Ramos (cell line): ENCODE measurements at regions not wholly inside any gene's neighbourhood (a gene's known extent, or its start where the extent isn't known, plus 50 kb on each side); places are given as distances from the start of the nearest gene placed in this dataset.
"Not testable (repeated sequence)": the region's sequence is repeated elsewhere in the genome, so short reads cannot be mapped to it uniquely, and the experiment has no call there.

Source experiments
- in situ Hi-C: fragments of 300-500 bp; cut with MboI; formaldehyde crosslinking; loops from one replicate; pipeline ENCODE4 v1.14.3; 2022; ENCODE audit warnings: low sequenced_read_pairs; ENCODE audit not compliant: unreplicated experiment

DNA sequence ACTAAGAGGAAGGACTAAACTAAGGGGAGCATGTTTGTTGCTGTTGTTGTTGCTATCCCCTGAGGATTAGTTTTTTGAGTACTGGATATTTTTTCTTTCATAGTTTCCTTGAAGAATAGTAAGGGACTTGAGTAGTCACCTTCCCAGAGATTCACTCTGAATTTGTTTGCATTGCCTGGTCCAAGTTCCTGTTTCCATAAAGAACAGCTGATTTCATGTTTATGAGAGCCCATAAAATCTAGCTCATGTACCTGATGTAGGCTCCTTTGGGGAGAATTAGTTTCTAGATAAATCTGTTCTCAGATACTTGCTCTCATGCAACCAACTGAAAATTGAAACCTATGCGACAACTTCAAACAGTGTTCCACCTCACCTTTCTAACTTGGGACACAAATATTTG is 464.4 kb upstream of the MBL2 start:
- in situ Hi-C loops: no loop called here

- in situ Hi-C loops: no loop called here
These were observed 461.2 kb upstream of the MBL2 start for GRCh38 chr10:53233749-53234148.

- in situ Hi-C loops: no loop called here
These were observed 458.1 kb upstream of the MBL2 start for GRCh38 chr10:53230651-53231050.

DNA sequence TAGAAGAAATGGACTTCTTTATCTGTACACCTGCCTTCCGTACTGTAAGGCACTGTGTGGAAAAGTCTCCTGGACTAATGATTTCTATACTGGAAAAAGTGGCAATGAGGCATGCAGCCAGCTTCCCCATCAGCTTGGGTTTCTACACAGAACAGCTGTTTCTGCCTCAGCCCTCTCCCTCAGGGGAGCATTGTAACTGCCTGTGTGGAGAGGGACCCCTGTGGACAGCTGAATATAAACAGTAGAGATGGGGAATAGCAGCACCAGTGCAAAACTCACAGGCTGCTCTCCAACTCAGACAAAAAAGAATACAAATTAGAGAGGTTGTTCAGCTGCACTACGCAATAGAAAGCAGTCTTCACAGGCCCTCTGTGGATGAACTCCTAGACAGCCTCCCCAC is 451.3 kb upstream of the MBL2 start:
- in situ Hi-C loops: no loop called here

- in situ Hi-C loops: no loop called here
These were observed 450.2 kb upstream of the MBL2 start for GRCh38 chr10:53222806-53223205.

GRCh38 chr10:53209944-53210611 is 437.5 kb upstream of the MBL2 start:
- in situ Hi-C loops: no loop called here

GRCh38 chr10:53183733-53184132 is 411.1 kb upstream of the MBL2 start:
- in situ Hi-C loops: no loop called here

GRCh38 chr10:53177468-53177867 is 404.9 kb upstream of the MBL2 start:
- in situ Hi-C loops: no loop called here

DNA sequence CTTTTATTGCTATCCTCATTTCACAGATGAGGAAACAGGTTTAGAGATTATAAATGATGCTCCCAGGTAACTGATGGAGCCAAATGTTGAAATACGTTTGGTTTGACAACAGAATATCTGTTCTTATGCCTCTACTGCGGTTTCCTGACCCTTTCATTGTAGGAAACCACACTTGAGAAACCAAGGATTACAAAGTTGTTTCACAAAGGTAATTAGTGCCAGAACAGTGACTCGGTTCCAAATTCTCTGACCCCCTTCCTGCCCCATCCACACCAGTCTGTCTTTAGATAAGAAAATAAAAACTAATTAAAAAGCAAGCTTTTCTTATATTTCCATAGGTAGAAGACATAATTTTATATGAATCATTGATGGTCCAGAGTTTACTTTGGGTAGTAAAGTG is 393.7 kb upstream of the MBL2 start:
- in situ Hi-C loops: no loop called here

- in situ Hi-C loops: no loop called here
These were observed 390.3 kb upstream of the MBL2 start for GRCh38 chr10:53162856-53163255.

DNA sequence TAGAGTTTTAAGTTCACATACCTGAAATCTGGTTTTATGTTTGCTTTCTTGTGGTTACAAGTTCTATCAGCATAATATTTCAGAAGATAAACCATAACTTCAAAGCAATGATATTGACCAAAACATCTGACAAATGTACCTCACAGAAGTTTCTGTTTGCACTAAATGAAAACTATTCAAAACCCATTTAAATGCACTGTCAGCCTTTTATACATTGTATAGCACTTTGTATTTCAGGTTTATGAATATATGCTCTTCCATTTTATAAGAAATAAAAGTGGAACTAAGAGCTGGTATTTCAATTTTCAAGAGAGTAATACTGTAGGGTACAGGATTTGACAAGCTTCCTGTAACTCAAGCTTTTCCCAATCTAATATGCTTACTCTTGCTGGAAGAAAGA is 388.6 kb upstream of the MBL2 start:
- in situ Hi-C loops: no loop called here

- in situ Hi-C loops: not testable (repeated sequence)
These were observed 383.1 kb upstream of the MBL2 start for GRCh38 chr10:53155674-53156073.

DNA sequence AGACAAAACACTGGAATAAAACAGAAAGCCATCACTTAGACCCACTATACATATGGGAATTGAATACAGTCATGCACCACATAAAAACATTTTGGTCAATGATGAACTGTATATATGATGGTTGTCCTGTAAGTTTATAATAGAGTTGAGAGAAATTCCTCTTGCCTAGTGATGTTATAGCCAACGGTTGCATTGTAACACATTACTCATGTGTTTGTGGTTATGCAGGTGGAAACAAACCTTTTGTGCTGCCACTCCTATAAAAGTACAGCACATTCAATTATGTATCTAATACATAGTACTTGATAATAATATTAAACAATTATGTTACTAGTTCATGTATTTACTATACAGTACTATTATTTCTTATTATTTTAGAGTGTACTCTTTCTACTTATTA is 381.2 kb upstream of the MBL2 start:
- in situ Hi-C loops: no loop called here

DNA sequence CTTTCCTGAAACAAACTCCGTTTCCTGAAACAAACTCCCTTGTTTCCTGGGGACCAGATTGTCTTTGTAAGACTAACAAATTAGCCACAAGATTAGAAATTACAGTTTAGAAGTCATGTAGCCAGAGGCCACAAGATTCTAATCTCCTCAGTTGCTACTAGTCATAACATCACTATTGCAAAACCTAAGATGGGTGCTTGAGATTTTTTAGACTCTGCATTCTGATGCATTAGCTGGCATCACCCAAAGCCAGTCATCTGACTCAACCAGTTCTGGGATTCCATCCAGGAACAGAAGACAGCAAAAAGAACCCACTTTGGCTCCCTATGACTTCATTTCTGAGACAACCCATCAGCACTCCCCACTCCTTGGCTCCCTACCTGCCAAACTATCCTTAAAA is 367.9 kb upstream of the MBL2 start:
- in situ Hi-C loops: no loop called here

DNA sequence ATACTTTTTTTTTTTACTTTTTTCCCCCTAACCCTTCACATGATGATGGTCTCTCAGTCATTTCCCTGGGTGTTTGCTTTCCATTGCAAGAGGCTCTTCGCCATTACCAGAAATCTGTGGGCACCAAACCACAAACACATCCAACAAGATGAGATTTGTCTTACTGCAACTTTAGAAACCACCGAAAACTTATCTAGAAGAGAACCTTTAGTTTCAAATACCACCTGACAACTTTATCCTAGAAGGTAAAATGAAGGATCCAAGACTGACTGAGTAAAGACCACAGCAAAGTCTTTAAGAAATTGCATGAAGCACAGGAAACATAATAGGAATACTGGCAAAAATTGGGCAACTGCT is 363.3 kb upstream of the MBL2 start:
- in situ Hi-C loops: no loop called here

- in situ Hi-C loops: no loop called here
These were observed 362.8 kb upstream of the MBL2 start for GRCh38 chr10:53135213-53135896.

DNA sequence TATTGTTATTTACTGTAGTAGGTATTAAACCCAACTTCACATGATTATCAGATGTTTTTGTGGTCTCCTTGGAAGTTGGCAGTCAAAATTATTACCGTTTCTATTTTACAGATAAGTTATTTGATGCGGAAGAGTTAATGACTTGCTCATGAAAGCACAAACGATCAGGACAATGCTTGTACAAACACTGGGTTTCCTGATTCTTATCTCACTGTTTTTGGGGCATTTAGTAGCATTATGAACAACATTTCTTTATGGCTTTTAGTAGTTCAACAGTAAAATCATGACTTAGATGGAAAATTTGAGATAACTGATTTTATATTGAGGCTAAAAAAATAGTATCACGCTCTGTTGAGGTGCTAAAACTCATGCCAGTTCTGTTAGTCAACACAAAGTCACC is 361.5 kb upstream of the MBL2 start:
- in situ Hi-C loops: no loop called here

DNA sequence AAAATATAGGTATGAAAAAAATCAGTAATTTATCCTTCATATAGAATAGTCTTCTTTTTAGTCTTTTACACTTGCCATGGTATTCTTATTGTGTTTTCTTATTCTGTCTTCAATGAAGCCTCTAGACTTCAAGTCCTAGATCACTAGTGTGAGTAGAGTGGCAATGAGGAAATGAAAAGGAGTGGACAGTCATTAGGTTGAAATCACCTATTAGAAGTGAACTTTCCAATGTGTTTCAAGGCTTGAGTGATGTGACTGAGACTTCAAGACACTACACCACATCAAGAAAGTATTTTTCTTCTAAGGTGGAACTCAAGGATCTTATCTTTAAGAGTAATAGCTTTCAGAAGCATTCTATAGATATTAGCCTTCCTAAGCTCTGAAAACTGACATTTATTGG is 357.8 kb upstream of the MBL2 start:
- in situ Hi-C loops: no loop called here

DNA sequence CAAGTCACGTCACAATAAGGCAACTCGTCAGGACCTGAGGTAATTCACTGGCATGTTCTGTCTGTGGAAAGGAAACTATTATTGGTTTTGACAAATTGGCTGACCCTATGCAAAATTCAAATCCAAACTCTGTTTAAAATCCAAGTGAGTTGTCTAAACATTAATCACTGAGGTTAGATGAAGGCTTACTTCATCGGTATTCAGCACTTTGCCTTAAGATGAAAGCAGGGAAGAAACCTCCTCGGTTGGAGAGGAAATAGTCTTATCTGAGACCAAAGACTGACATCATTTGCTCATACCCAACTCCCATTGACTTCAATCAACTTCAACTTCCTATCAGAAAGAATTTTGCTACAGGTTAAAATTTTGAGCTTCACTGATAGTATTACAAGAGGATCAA is 355.1 kb upstream of the MBL2 start:
- in situ Hi-C loops: no loop called here

- in situ Hi-C loops: no loop called here
These were observed 350.7 kb upstream of the MBL2 start for GRCh38 chr10:53123311-53123710.

GRCh38 chr10:53122281-53122680 is 349.7 kb upstream of the MBL2 start:
- in situ Hi-C loops: no loop called here

DNA sequence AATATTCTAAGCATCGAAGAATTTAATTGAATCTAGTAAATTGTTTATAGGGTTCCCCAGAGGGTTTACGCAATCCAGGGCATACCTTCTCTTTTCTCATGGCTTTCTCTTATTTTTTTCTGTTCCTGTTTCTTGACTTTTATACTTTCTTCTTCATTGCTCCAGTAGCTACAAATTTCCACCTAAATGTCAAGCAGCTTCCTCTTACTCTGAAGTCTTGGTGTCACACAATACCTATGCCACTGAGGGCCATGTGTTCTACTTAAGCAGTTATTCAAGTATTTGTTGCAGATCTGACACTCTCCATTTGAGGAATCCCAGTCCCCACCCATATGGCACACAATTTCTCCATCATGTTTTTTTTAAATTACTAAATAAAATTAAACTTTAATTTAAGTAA is 343.1 kb upstream of the MBL2 start:
- in situ Hi-C loops: no loop called here
